Esophagus squamous epithelium (tissue), 4 donors: ENCODE measurements at regions not wholly inside any gene's neighbourhood (a gene's known extent, or its start where the extent isn't known, plus 50 kb on each side); places are given as distances from the start of the nearest gene placed in this dataset.

Source experiments
- POLR2A ChIP-seq, 4 donors: fragments of 450-650 bp; IDR thresholded peaks; one replicate each; pipeline ENCODE4 v1.6.1; 2017; ENCODE audit warnings: antibody characterized with exemption in 4 of 4, mild to moderate bottlenecking in 4 of 4, moderate library complexity in 3 of 4
- TF ChIP-seq, protein P1 (sequence below), 6 experiments: fragments of 450-650 bp in 4 of 6; fragments of 200-600 bp in 2 of 6; sonication (generic) in 2 of 6; IDR thresholded peaks; one replicate each; pipeline ENCODE4 v1.5.1; 2016 to 2019; ENCODE audit warnings: antibody characterized with exemption in 6 of 6, mild to moderate bottlenecking in 4 of 6, moderate library complexity in 4 of 6

DNA sequence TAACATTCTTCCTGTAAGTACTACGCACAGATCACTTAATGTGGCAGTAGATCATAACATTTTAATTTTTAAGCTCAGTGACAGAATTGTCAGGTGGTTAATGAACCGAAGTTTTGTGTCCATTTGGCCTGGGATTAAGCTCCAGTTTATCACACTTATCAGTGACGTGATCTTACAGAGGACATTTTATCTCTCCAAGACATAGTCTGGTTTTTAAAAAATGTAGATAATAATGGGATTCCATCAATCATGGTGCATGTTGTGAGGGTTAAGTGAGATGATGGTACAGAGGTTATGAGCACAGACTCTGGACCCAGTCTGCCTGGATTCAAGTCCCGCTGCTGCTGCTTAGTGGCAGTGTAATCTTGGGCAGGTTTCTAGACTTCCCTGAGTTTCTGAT lies 66.0 kb upstream of the ZFAND5 start:
- TF ChIP-seq POLR2A (IDR thresholded peaks at IDR 0.05) = no peak
- TF ChIP-seq, protein P1, sequence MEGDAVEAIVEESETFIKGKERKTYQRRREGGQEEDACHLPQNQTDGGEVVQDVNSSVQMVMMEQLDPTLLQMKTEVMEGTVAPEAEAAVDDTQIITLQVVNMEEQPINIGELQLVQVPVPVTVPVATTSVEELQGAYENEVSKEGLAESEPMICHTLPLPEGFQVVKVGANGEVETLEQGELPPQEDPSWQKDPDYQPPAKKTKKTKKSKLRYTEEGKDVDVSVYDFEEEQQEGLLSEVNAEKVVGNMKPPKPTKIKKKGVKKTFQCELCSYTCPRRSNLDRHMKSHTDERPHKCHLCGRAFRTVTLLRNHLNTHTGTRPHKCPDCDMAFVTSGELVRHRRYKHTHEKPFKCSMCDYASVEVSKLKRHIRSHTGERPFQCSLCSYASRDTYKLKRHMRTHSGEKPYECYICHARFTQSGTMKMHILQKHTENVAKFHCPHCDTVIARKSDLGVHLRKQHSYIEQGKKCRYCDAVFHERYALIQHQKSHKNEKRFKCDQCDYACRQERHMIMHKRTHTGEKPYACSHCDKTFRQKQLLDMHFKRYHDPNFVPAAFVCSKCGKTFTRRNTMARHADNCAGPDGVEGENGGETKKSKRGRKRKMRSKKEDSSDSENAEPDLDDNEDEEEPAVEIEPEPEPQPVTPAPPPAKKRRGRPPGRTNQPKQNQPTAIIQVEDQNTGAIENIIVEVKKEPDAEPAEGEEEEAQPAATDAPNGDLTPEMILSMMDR (IDR thresholded peaks at IDR 0.05) = no peak
